Right cardiac atrium (tissue), 5 donors: ENCODE measurements at regions not wholly inside any gene's neighbourhood (a gene's known extent, or its start where the extent isn't known, plus 50 kb on each side); places are given as distances from the start of the nearest gene placed in this dataset.

ENCODE experiments used
- ATAC-seq, 2 donors: fragments of 200-7000 bp; cut with Tn5 transposase; one replicate each; pipeline versions ENCODE4 v1.8.0 to v1.9.1; 2020; ENCODE audit warnings: moderate library complexity in 2 of 2, mild to moderate bottlenecking in 1 of 2
- DNase-seq, 3 donors: peaks; one replicate each; pipeline ENCODE4 v3.0.0-alpha.2; 2020
- H3K27ac ChIP-seq: one replicate; pipeline ENCODE4 v1.5.1; 2013; ENCODE audit warnings: mild to moderate bottlenecking, low read length, control low read depth, moderate library complexity
- H3K27me3 ChIP-seq: one replicate; pipeline ENCODE4 v1.6.1; 2013; ENCODE audit not compliant: control insufficient read depth, insufficient read depth
- H3K4me1 ChIP-seq: one replicate; pipeline ENCODE4 v1.6.1; 2013; ENCODE audit warnings: low read length; ENCODE audit not compliant: control insufficient read depth, insufficient read depth
- H3K4me3 ChIP-seq: one replicate; pipeline ENCODE4 v1.5.1; 2013; ENCODE audit warnings: low read length, control low read depth
- H3K9me3 ChIP-seq: one replicate; pipeline ENCODE4 v1.6.1; 2013; ENCODE audit warnings: low read length; ENCODE audit not compliant: control insufficient read depth
- WGBS: extraction: QIAGEN DNeasy Blood & Tissue Kit; methylation state at CpG from one replicate; pipeline ENCODE4 v1.1.7; 2013; 5-methylcytosine and 5-hydroxymethylcytosine counted together
- intact Hi-C, 4 donors: fragments of 100-400 bp; cut with DNase I; formaldehyde crosslinking; loops; one replicate each; pipeline versions ENCODE4 v1.11.0 to v1.14.0; 2022 to 2023
- donor health status: healthy with polysubstance abuse.
- donor health status: DM: no; HTN: yes; CAD: no.
- donor health status: DM: no; HTN: no; CAD: no.
- donor health status: DM: no; HTN: yes; CAD: no; lungs with severe emphysema.
- donor health status: DM: yes; HTN: yes; CAD: no.

- H3K27ac ChIP-seq, result no peak overlapping the region
- no peaks in the 10 kb centered on the region for H3K27me3 ChIP-seq
- DNase-seq (no peak), ATAC-seq (no peak)
- 86% methylated on average over 3 of the region's 3 CpGs for WGBS
- no peaks in the 10 kb centered on the region for H3K9me3 ChIP-seq
- no peaks in the 10 kb centered on the region for H3K4me1 ChIP-seq
- H3K4me3 ChIP-seq, result no peak overlapping the region
- intact Hi-C loops, result loop anchor here (2.0 to 10.0 kb wide), 6 partner anchors 186 to 279 kb away; no protein-coding TSS in a partner anchor
These were observed 1160.9 kb upstream of the TMEM132C start for GRCh38 chr12:127106041-127106440.

- Histone ChIP-seq H3K4me1 (no peaks in the 10 kb centered on the region), H3K27me3 (no peaks in the 10 kb centered on the region), H3K9me3 (no peaks in the 10 kb centered on the region), H3K27ac (no peak overlapping the region), H3K4me3 (no peak overlapping the region)
- intact Hi-C loops, result loop anchor here (2.0 to 10.0 kb wide), 6 partner anchors 186 to 278 kb away; no protein-coding TSS in a partner anchor
- 67% methylated on average over 1 of the region's 1 CpG for WGBS
- ATAC-seq (no peak), DNase-seq (no peak)
These were observed 1160.3 kb upstream of the TMEM132C start for GRCh38 chr12:127106697-127107096.

GRCh38 chr12:127107744-127108143 lies 1159.2 kb upstream of the TMEM132C start:
- Histone ChIP-seq H3K4me3 (no peak overlapping the region), H3K27ac (no peak overlapping the region), H3K27me3 (no peaks in the 10 kb centered on the region), H3K4me1 (no peaks in the 10 kb centered on the region), H3K9me3 (no peaks in the 10 kb centered on the region)
- DNase-seq, result no peak
- WGBS, result 68% methylated on average over 3 of the region's 3 CpGs
- intact Hi-C loops, result loop anchor here (2.0 to 10.0 kb wide), 7 partner anchors 185 to 277 kb away; no protein-coding TSS in a partner anchor
- no peak for ATAC-seq

- ATAC-seq (peak; percentile 43 to 78), DNase-seq (peak; percentile 45 to 76 (median 68))
- Histone ChIP-seq H3K9me3 (no peaks in the 10 kb centered on the region), H3K4me3 (no peak overlapping the region), H3K4me1 (no peaks in the 10 kb centered on the region), H3K27ac (no peak overlapping the region), H3K27me3 (no peaks in the 10 kb centered on the region)
- WGBS, result 41% methylated on average over 7 of the region's 7 CpGs
- intact Hi-C loops, result loop anchor here (2.0 to 10.0 kb wide), 6 partner anchors 184 to 276 kb away; no protein-coding TSS in a partner anchor
These were observed 1158.4 kb upstream of the TMEM132C start for GRCh38 chr12:127108360-127109215.

GRCh38 chr12:127113945-127114344 lies 1153.0 kb upstream of the TMEM132C start:
- no peaks in the 10 kb centered on the region for H3K4me1 ChIP-seq
- 57% methylated on average over 2 of the region's 2 CpGs for WGBS
- ATAC-seq, result no peak
- DNase-seq, result no peak
- no peaks in the 10 kb centered on the region for H3K9me3 ChIP-seq
- no peak overlapping the region for H3K27ac ChIP-seq
- H3K27me3 ChIP-seq, result no peaks in the 10 kb centered on the region
- intact Hi-C loops, result no loop called here
- H3K4me3 ChIP-seq, result no peak overlapping the region

GRCh38 chr12:127115468-127116035 lies 1151.4 kb upstream of the TMEM132C start:
- no peaks in the 10 kb centered on the region for H3K9me3 ChIP-seq
- H3K27ac ChIP-seq, result no peak overlapping the region
- ATAC-seq, result no peak
- H3K4me1 ChIP-seq, result no peaks in the 10 kb centered on the region
- intact Hi-C loops, result no loop called here
- WGBS, result 71% methylated on average over 4 of the region's 4 CpGs
- H3K27me3 ChIP-seq, result no peaks in the 10 kb centered on the region
- no peak overlapping the region for H3K4me3 ChIP-seq
- no peak for DNase-seq

- intact Hi-C loops, result no loop called here
- H3K4me3 ChIP-seq, result no peak overlapping the region
- H3K4me1 ChIP-seq, result peaks cover 2% of the 10 kb centered on the region
- DNase-seq (no peak), ATAC-seq (no peak)
- 78% methylated on average over 3 of the region's 3 CpGs for WGBS
- H3K27me3 ChIP-seq, result no peaks in the 10 kb centered on the region
- no peak overlapping the region for H3K27ac ChIP-seq
- H3K9me3 ChIP-seq, result no peaks in the 10 kb centered on the region
These were observed 1148.7 kb upstream of the TMEM132C start for GRCh38 chr12:127118251-127118650.

GRCh38 chr12:127119600-127120140 lies 1147.3 kb upstream of the TMEM132C start:
- DNase-seq, result no peak
- no peaks in the 10 kb centered on the region for H3K9me3 ChIP-seq
- no peak overlapping the region for H3K4me3 ChIP-seq
- WGBS, result 80% methylated on average over 2 of the region's 2 CpGs
- intact Hi-C loops, result no loop called here
- H3K27ac ChIP-seq, result no peak overlapping the region
- peaks cover 2% of the 10 kb centered on the region for H3K4me1 ChIP-seq
- no peaks in the 10 kb centered on the region for H3K27me3 ChIP-seq
- no peak for ATAC-seq

GRCh38 chr12:127120851-127121250 lies 1146.1 kb upstream of the TMEM132C start:
- no peak for DNase-seq
- no peak for ATAC-seq
- Histone ChIP-seq H3K27me3 (no peaks in the 10 kb centered on the region), H3K27ac (no peak overlapping the region), H3K9me3 (no peaks in the 10 kb centered on the region), H3K4me1 (peaks cover 2% of the 10 kb centered on the region), H3K4me3 (no peak overlapping the region)
- 82% methylated on average over 3 of the region's 3 CpGs for WGBS
- intact Hi-C loops, result no loop called here

GRCh38 chr12:127121494-127122084 lies 1145.4 kb upstream of the TMEM132C start:
- ATAC-seq (no peak), DNase-seq (no peak)
- 56% methylated on average over 4 of the region's 4 CpGs for WGBS
- Histone ChIP-seq H3K27me3 (no peaks in the 10 kb centered on the region), H3K9me3 (no peaks in the 10 kb centered on the region), H3K4me1 (peaks cover 2% of the 10 kb centered on the region), H3K4me3 (no peak overlapping the region), H3K27ac (no peak overlapping the region)
- intact Hi-C loops, result no loop called here
